HepG2 (cell line): ENCODE measurements at regions not wholly inside any gene's neighbourhood (a gene's known extent, or its start where the extent isn't known, plus 50 kb on each side); places are given as distances from the start of the nearest gene placed in this dataset.

Experiments used
- AFF4 ChIP-seq: sonication (generic); formaldehyde crosslinking; IDR thresholded peaks from 2 replicates; pipeline ENCODE4 v1.4.0; 2020; ENCODE audit warnings: missing genetic modification reagents
- EZH2 ChIP-seq: conservative IDR thresholded peaks from 2 replicates; pipeline ENCODE4 v1.6.1; 2012; ENCODE audit warnings: mild to moderate bottlenecking, low read depth, low read length, moderate library complexity
- KLF15 ChIP-seq: sonication (generic); formaldehyde crosslinking; IDR thresholded peaks from 2 replicates; pipeline ENCODE4 v1.8.1; 2023; ENCODE audit warnings: borderline replicate concordance, mild to moderate bottlenecking, inconsistent platforms, missing genetic modification reagents, mixed read lengths
- PBX2 ChIP-seq: IDR thresholded peaks from 2 replicates; pipeline ENCODE4 v1.6.1; 2016; ENCODE audit warnings: control low read depth
- POLR2A ChIP-seq, 2 experiments: IDR thresholded peaks; 2 replicates each; pipeline ENCODE4 v1.6.1; 2011; ENCODE audit warnings: low read depth in 2 of 2, low read length in 2 of 2, mild to moderate bottlenecking in 1 of 2, moderate library complexity in 1 of 2; ENCODE audit not compliant: insufficient read depth in 1 of 2
- RNF2 ChIP-seq: fragments of 450-650 bp; conservative IDR thresholded peaks from 2 replicates; pipeline ENCODE4 v1.6.1; 2016; ENCODE audit warnings: low read depth
- TAF1 ChIP-seq: sonication (generic); formaldehyde crosslinking; IDR thresholded peaks from 2 replicates; pipeline ENCODE4 v1.4.0; 2020; ENCODE audit warnings: missing genetic modification reagents
- ZBTB4 ChIP-seq: sonication (generic); formaldehyde crosslinking; IDR thresholded peaks from 2 replicates; pipeline ENCODE4 v1.4.0; 2020; ENCODE audit warnings: missing genetic modification reagents, mild to moderate bottlenecking, borderline replicate concordance
- ZNF20 ChIP-seq: sonication (generic); formaldehyde crosslinking; IDR thresholded peaks from 2 replicates; pipeline ENCODE4 v1.4.0; 2020; ENCODE audit warnings: mild to moderate bottlenecking, moderate library complexity, missing genetic modification reagents
- ZNF225 ChIP-seq: sonication (generic); formaldehyde crosslinking; IDR thresholded peaks from 2 replicates; pipeline ENCODE4 v1.4.0; 2020; ENCODE audit warnings: mild to moderate bottlenecking, missing genetic modification reagents
- ZNF24 ChIP-seq: fragments of 450-650 bp; IDR thresholded peaks from 2 replicates; pipeline ENCODE4 v1.6.1; 2017; ENCODE audit warnings: antibody characterized with exemption, mild to moderate bottlenecking
- TF ChIP-seq, protein P1 (sequence below): sonication (generic); formaldehyde crosslinking; IDR thresholded peaks from 2 replicates; pipeline ENCODE4 v1.5.0; 2020; ENCODE audit warnings: mild to moderate bottlenecking, missing genetic modification reagents, moderate library complexity

- TF ChIP-seq ZNF24 (no peak), ZNF20 (CRISPR knock-in tag) (no peak), POLR2A (IDR thresholded peaks at IDR 0.05; ENCODE audit: insufficient read depth in 1 of 2, low read depth in 2 of 2, low read length in 2 of 2) (no peak), RNF2 (no peak), EZH2 (no peak), PBX2 (CRISPR knock-in tag) (no peak), ZBTB4 (CRISPR knock-in tag) (no peak), KLF15 (CRISPR knock-in tag) (no peak), ZNF225 (no peak), AFF4 (CRISPR knock-in tag) (no peak), TAF1 (CRISPR knock-in tag) (no peak)
- TF ChIP-seq, protein P1, sequence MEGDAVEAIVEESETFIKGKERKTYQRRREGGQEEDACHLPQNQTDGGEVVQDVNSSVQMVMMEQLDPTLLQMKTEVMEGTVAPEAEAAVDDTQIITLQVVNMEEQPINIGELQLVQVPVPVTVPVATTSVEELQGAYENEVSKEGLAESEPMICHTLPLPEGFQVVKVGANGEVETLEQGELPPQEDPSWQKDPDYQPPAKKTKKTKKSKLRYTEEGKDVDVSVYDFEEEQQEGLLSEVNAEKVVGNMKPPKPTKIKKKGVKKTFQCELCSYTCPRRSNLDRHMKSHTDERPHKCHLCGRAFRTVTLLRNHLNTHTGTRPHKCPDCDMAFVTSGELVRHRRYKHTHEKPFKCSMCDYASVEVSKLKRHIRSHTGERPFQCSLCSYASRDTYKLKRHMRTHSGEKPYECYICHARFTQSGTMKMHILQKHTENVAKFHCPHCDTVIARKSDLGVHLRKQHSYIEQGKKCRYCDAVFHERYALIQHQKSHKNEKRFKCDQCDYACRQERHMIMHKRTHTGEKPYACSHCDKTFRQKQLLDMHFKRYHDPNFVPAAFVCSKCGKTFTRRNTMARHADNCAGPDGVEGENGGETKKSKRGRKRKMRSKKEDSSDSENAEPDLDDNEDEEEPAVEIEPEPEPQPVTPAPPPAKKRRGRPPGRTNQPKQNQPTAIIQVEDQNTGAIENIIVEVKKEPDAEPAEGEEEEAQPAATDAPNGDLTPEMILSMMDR (CRISPR knock-in tag): no peak
Measured at GRCh38 chr3:154050216-154050615, 71.0 kb upstream of the ARHGEF26 start.
